ENCODE measurements at regions not wholly inside any gene's neighbourhood (a gene's known extent, or its start where the extent isn't known, plus 50 kb on each side); places are given as distances from the start of the nearest gene placed in this dataset.
"Not testable (repeated sequence)": the region's sequence is repeated elsewhere in the genome, so short reads cannot be mapped to it uniquely, and the experiment has no call there.

DNA sequence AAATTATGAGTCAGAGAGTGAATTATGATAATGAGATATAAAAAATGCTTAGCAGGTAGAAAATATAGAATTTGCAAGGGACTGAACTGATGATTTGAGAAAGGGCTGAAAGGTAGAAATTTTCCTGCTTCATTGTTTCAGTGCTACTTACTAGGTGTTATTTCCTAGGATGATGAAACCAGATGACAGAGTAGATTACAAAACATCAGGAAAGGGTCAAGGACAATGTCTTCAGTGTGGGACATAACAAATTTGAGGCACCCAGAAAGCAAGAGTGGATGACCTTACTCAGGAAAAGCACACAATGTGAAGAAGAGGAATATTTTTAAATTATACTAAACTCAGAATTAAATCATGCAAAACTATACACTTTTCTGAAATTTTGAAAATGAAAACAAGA is 102.1 kb downstream of the SHCBP1 start:
- DNase-seq (ENCODE audit: low read depth) = no peak
- TF ChIP-seq, protein P1, sequence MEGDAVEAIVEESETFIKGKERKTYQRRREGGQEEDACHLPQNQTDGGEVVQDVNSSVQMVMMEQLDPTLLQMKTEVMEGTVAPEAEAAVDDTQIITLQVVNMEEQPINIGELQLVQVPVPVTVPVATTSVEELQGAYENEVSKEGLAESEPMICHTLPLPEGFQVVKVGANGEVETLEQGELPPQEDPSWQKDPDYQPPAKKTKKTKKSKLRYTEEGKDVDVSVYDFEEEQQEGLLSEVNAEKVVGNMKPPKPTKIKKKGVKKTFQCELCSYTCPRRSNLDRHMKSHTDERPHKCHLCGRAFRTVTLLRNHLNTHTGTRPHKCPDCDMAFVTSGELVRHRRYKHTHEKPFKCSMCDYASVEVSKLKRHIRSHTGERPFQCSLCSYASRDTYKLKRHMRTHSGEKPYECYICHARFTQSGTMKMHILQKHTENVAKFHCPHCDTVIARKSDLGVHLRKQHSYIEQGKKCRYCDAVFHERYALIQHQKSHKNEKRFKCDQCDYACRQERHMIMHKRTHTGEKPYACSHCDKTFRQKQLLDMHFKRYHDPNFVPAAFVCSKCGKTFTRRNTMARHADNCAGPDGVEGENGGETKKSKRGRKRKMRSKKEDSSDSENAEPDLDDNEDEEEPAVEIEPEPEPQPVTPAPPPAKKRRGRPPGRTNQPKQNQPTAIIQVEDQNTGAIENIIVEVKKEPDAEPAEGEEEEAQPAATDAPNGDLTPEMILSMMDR (IDR thresholded peaks at IDR 0.05; ENCODE audit: insufficient read depth, low read depth, low read length) = no peak
- no peak overlapping the region for H3K4me3 ChIP-seq (ENCODE audit: low read depth, low read length)

DNA sequence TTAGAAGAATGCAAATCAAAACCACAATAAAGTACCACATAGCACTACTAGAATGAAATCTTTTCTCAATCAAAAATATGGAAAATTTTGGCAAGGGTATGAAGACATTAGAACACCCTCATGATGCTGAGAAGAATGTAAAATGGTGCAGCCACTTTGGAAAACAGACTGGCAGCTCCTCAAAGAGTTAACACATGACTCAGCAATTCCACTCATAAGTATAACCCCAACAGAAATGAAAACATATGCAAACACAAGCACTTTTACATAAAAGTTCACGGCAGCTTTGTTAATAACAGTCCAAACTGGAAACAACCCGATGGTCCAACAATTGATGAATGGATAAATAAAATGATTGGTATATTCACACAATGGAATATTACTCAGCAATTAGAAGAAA is 124.5 kb downstream of the SHCBP1 start:
- no peak for DNase-seq (ENCODE audit: low read depth)
- TF ChIP-seq, protein P1 (IDR thresholded peaks at IDR 0.05; ENCODE audit: insufficient read depth, low read depth, low read length) = no peak
- no peak overlapping the region for H3K4me3 ChIP-seq (ENCODE audit: low read depth, low read length)

DNA sequence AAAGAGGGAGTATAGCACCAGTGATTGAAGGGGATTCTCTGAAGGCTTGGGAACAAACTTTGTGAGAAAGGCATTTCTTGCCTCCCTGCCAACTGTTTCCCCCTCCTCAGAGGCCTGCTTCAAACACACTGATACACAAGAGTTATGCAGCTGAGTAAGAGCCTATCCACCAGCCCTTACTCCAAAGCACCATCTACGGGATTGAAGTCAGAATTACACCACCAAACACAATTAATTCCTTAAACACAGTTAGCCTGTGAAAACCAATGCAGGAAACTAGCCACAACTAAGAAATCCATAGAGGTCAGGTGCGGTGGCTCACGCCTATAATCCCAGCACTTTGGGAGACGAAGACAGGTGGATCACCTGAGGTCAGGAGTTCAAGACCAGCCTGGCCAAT is 138.3 kb downstream of the SHCBP1 start:
- no peak overlapping the region for H3K4me3 ChIP-seq (ENCODE audit: low read depth, low read length)
- no peak for DNase-seq (ENCODE audit: low read depth)

DNA sequence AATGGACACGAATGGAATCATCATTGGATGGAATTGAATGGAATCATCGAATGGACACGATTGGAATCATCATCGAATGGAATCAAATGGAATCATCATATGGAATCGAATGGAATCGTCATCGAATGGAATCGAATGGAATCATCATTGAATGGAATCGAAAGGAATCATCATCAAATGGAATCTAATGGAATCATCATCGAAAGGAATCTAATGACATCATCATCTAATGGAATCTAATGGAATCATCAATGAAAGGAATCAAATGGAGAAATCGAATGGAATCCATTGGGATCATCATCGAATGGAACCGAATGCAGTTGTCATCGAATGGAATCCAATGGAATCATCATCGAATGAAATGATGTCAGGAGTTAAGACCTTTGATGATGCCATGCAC is 154.9 kb downstream of the SHCBP1 start:
- TF ChIP-seq, protein P1 (IDR thresholded peaks at IDR 0.05; ENCODE audit: insufficient read depth, low read depth, low read length) = no peak
- no peak for DNase-seq (ENCODE audit: low read depth)
- no peak overlapping the region for H3K4me3 ChIP-seq (ENCODE audit: low read depth, low read length)

More for the DNA sequence above, 138.3 kb downstream of the SHCBP1 start:
- TF ChIP-seq, protein P1 (IDR thresholded peaks at IDR 0.05; ENCODE audit: insufficient read depth, low read depth, low read length) = no peak

DNA sequence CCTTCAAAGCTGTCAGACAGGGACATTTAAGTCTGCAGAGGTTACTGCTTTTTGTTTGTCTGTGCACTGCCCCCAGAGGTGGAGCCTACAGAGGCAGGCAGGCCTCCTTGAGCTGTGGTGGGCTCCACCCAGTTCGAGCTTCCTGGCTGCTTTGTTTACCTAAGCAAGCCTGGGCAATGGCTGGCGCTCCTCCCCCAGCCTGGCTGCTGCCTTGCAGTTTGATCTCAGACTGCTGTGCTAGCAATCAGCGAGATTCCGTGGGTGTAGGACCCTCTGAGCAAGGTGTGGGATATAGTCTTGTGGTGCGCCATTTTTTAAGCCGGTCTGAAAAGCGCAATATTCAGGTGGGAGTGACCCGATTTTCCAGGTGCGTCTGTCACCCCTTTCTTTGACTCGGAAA is 166.4 kb downstream of the SHCBP1 start:
- DNase-seq (ENCODE audit: low read depth); H3K4me3 ChIP-seq (ENCODE audit: low read depth, low read length): not testable (repeated sequence)

DNA sequence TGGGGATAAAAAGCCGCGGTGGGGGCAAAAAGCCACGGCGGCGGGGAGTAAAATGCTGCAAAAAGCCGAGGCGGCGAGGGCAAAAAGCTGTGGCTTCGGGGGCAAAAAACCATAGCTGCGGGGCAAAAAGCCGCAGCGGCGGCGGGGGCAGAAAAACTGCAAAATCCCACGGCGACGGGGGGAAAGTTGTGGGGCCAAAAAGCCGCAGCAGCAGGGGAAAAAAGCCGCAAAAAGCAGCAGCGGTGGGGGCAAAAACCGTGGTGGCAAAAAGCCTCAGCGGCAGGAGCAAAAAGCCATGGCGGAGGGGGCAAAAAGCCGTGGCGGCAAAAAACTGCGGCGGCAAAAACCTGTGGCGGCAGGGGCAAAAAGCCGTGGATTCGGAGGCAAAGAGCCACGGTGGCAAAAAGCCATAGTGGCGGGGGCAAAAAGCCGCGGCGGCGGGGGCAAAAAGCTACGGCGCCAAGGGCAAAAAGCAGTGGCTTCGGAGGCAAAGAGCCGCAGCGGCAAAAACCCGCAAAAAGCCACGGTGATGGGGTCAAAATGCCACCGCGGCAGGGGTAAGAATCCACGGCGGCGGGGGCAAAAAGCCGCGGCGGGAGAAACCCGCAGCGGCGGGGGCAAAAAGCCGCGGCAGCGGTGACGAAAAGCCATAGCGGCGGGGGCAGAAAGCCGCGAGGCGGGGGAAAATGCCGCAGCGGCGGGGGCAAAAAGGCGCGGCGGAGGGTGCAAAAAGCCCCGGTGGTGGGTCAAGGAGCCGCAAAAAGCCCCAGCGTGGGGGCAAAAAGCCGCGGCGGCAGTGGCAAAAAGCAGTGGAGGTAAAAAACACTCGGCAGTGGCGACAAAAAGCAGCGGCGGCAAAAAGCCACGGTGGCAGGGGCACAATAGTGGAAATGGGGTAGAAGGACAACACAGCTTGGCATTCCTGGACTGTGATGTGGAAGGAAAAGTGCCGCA is 192.8 kb downstream of the SHCBP1 start:
- no peak overlapping the region for H3K4me3 ChIP-seq (ENCODE audit: low read depth, low read length)
- DNase-seq (ENCODE audit: low read depth) = no peak
- TF ChIP-seq, protein P1 (IDR thresholded peaks at IDR 0.05; ENCODE audit: insufficient read depth, low read depth, low read length) = no peak

DNA sequence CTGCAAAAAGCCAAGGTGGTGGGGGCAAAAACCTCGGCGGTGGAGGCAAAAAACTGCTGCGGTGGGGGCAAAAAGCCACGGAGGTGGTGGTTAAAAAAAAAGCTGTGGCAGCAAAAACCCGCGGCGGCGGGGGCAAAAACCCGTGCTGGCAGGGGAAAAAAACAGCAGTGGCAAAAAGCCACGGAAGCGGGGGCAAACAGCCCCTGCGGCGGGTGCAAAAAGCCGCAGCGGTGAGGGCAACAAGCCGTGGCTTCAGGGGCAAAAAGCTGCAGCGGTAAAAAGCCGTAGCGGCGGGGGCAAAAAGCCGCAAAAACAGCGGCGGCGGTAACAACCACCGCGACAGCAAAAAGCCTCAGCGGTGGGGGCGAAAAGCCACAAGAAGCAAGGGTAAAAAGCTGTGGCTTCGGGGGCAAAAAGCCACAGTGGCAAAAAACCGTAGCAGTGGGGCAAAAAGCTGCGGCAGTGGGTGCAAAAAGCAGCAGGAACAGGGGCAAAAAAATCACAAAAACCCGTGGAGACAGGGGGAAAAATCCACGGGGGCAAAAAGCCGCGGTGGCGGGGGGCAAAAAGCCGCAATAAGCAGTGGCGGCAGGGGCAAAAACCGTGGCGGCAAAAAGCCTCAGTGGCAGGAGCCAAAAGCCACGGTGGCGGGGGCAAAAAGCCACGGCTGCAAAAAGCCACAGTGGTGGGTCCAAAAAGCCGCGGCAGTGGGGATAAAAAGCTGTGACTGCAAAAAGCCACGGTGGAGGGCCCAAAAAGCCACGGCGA is 193.7 kb downstream of the SHCBP1 start:
- H3K4me3 ChIP-seq (ENCODE audit: low read depth, low read length) = no peak overlapping the region
- TF ChIP-seq, protein P1 (IDR thresholded peaks at IDR 0.05; ENCODE audit: insufficient read depth, low read depth, low read length) = no peak
- DNase-seq (ENCODE audit: low read depth) = no peak

Data from fibroblast of villous mesenchyme (primary cell).